ENCODE measurements at regions not wholly inside any gene's neighbourhood (a gene's known extent, or its start where the extent isn't known, plus 50 kb on each side); places are given as distances from the start of the nearest gene placed in this dataset.

GRCh38 chr2:207252979-207253645, 87.4 kb upstream of the KLF7 start:
- no peaks in the 10 kb centered on the region for H3K9me3 ChIP-seq
- H3K4me3 ChIP-seq: no peak overlapping the region
- H3K27me3 ChIP-seq: no peaks in the 10 kb centered on the region
- H3K4me1 ChIP-seq: peaks cover 0 to 31% of the 10 kb centered on the region in 2 donors
- TF ChIP-seq, protein P1, sequence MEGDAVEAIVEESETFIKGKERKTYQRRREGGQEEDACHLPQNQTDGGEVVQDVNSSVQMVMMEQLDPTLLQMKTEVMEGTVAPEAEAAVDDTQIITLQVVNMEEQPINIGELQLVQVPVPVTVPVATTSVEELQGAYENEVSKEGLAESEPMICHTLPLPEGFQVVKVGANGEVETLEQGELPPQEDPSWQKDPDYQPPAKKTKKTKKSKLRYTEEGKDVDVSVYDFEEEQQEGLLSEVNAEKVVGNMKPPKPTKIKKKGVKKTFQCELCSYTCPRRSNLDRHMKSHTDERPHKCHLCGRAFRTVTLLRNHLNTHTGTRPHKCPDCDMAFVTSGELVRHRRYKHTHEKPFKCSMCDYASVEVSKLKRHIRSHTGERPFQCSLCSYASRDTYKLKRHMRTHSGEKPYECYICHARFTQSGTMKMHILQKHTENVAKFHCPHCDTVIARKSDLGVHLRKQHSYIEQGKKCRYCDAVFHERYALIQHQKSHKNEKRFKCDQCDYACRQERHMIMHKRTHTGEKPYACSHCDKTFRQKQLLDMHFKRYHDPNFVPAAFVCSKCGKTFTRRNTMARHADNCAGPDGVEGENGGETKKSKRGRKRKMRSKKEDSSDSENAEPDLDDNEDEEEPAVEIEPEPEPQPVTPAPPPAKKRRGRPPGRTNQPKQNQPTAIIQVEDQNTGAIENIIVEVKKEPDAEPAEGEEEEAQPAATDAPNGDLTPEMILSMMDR (IDR thresholded peaks at IDR 0.05): no peak
- H3K36me3 ChIP-seq: no peaks in the 10 kb centered on the region
- DNase-seq (ENCODE audit: low spot score): no peak
- H3K27ac ChIP-seq: no peak overlapping the region

DNA sequence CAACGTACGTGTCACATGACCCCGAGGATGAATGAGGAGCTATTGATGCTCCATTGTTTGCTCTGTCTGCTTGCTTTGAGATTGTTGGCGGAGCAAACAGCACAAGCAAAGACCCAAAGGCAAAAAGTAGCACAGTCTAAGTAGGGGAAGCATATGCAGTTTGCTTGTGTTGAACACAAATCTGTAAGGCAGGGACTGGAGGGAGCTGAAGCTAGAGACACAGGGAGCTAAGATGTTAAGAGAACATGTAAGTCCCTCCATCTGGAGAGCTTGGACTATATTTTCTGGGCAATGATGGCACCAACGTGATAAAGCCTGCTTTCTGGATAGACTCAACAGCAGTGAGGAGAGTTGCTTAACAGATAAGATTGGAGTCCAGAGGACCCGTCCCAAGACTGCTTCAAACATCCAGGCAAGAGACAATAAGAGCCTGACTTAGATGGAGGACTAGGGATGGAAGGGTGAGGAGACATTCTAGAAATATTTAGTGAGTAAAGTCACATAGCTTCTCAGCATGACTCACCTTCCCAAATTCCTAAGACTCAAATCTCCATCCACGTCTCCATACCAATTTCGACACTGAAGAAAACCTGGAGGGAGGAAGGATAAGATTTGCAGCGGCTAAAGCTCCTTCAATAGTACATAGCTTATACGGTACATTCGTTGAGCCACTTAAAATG, 88.1 kb upstream of the KLF7 start:
- peaks cover 0 to 38% of the 10 kb centered on the region in 2 donors for H3K4me1 ChIP-seq
- no peak for DNase-seq (ENCODE audit: low spot score)
- H3K4me3 ChIP-seq: no peak overlapping the region
- no peaks in the 10 kb centered on the region for H3K27me3 ChIP-seq
- no peaks in the 10 kb centered on the region for H3K36me3 ChIP-seq
- no peaks in the 10 kb centered on the region for H3K9me3 ChIP-seq
- peak overlapping the region in 1 of 2 donors; percentile 15 for H3K27ac ChIP-seq
- TF ChIP-seq, protein P1 (IDR thresholded peaks at IDR 0.05): no peak

DNA sequence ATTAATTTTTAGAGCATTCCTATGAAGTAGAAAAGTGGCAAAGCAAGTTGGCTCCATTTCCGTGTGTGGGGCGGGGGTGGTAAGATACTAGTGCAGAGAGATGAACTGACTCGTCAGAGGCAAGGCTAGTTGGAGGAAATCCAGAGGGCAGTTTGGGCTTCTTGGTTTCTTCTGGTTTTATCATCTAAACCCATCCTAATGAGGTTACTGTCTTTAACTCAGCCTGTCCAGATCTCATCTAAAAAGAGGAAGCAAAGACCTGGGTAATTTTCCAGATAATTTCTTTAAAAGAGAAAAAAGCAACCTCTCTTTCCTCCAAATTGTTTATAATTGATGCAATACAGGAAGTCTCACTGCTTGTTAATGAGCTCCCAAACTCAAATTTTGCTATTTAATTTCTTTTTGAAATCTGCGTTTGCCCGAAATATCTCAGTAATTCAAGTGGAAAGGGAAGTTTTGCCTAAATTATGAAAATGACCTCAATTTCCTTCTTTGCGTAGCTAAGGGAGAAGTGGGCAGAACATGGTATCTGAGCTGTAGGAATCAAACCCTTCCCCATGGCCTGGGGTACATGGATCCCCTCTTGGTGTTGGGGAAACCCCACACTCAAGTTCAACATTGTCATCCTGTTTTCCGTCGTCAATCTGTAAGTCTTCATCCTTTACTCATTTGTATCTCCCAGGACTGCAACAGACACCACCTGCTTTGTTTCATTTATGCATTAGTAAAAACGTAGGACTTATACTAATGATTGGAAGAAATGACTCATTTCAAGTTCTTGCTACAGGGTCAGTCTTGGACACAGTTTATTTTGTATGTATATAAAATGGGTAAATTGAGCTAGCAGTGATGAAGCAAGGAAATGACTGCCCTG, 89.1 kb upstream of the KLF7 start:
- no peak for DNase-seq (ENCODE audit: low spot score)
- Histone ChIP-seq H3K27me3 (no peaks in the 10 kb centered on the region), H3K36me3 (no peaks in the 10 kb centered on the region), H3K9me3 (no peaks in the 10 kb centered on the region), H3K4me3 (no peak overlapping the region), H3K4me1 (peaks cover 0 to 49% of the 10 kb centered on the region in 2 donors), H3K27ac (peak overlapping the region in 1 of 2 donors; percentile 15)
- TF ChIP-seq, protein P1 (IDR thresholded peaks at IDR 0.05): no peak

DNA sequence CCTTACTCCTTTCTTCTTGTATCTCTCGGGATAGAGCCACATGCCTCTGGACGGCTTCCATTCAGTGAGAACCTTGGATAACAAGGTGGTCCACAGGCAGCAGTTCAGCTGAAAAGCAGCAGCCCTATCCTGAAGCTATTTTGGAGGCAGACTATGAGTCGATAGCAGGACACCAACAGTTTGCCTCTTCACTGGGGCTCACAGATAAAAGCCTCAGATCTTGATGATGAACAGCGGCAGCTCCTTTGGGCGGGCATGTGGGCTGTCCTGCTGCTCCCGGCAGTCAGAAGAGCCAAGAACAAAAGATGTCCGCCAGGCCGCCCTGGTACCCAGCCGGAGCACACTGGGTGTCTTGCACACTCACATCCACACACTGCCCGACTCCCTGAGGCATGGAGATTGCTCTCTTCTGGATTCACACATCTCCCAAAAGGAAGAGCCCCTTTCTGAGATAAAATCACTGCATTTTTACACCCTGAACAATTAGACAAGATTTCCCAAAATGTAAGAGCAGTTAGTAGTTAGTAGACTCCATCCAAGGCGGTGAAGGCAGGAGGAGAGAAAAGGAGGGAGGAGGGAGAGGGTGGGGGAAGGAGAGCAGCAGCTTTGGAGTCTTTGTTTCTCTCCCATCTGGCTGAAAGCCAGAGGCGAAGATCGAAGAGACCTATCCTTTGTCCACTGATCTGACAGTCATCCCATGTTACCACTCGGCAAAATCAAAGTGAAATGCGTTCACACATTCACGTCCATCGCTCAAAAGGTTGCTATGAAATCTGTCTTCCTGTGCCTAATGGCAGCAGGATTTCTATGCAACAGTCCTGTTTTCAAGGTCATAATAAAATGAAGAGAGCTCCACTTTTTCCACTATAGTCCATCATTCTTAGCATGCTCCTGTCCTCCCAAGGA, 90.1 kb upstream of the KLF7 start:
- no peaks in the 10 kb centered on the region for H3K9me3 ChIP-seq
- no peak overlapping the region for H3K4me3 ChIP-seq
- H3K36me3 ChIP-seq: no peaks in the 10 kb centered on the region
- no peak for DNase-seq (ENCODE audit: low spot score)
- TF ChIP-seq, protein P1 (IDR thresholded peaks at IDR 0.05): no peak
- H3K4me1 ChIP-seq: peaks cover 0 to 52% of the 10 kb centered on the region in 2 donors
- H3K27ac ChIP-seq: no peak overlapping the region
- no peaks in the 10 kb centered on the region for H3K27me3 ChIP-seq

Measured in right atrium auricular region (tissue), 2 donors.